ENCODE measurements at regions not wholly inside any gene's neighbourhood (a gene's known extent, or its start where the extent isn't known, plus 50 kb on each side); places are given as distances from the start of the nearest gene placed in this dataset.

GRCh38 chr4:178966644-178967043, 1524.4 kb upstream of the AGA start:
- in situ Hi-C loops (cut with HindIII; ENCODE audit: low sequenced_read_pairs) = no loop called here
- H3K4me3 ChIP-seq (ENCODE audit: low read depth, low read length) = no peak overlapping the region
- no peak for DNase-seq (ENCODE audit: low read depth, low spot score)
- TF ChIP-seq CTCF (IDR thresholded peaks at IDR 0.05; ENCODE audit: low read depth, low read length) = no peak

DNA sequence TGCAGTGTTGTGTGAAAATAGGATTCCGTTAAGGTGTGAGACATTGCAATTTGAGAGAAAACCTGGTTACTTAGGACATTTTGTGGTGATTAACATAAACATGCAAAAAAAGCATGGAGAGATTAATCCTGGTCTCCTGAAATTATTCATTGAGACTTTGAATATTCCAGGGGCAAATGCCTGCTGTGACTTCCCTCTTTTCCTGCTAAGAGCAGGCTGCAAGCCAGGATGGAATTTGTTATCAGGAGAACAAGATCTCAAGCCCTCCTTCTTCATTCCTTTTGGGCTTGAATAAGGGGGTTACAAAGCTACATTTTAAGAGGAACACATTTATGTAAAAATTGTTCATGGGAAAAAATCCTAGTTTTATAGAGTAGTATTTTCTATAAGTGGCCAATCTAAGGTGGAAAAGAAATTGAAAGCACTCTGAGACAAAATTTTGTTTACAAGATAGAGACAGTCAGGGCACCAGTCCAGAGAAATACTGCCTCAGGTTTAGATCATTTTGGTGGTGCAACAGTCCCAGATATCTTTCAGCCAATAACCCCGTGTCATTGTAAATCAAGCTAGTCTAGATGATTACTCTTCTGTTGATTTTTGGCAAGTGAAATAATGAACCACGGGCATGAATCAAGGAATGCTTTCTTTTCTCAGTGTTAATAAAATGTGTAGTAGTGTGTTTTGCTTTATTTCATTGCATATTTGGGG, 1528.3 kb upstream of the AGA start:
- DNase-seq (ENCODE audit: low read depth, low spot score) = no peak
- TF ChIP-seq CTCF (IDR thresholded peaks at IDR 0.05; ENCODE audit: low read depth, low read length) = no peak
- in situ Hi-C loops (cut with HindIII; ENCODE audit: low sequenced_read_pairs) = no loop called here
- no peak overlapping the region for H3K4me3 ChIP-seq (ENCODE audit: low read depth, low read length)

DNA sequence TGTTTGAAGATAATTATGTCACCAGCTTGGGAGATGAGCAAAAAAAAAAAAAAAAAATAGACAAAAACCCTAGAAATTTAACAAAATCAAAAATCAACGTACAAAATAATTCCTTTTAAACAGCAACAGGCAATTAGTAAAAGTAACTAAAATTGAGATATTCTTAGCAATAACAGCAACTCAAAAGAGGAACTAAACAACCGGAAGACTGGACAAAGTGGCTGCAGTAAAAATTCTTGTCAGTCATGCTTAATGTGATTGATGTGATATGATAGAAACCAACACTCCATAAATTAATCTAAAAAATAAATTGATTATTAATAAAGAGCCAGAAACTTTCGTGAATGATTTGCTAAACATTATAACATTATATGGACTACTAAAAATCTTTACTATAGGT, 1534.6 kb upstream of the AGA start:
- no peak for DNase-seq (ENCODE audit: low read depth, low spot score)
- H3K4me3 ChIP-seq (ENCODE audit: low read depth, low read length) = no peak overlapping the region
- in situ Hi-C loops (cut with HindIII; ENCODE audit: low sequenced_read_pairs) = no loop called here
- no peak for TF ChIP-seq CTCF (IDR thresholded peaks at IDR 0.05; ENCODE audit: low read depth, low read length)

GRCh38 chr4:178993306-178993705, 1551.1 kb upstream of the AGA start:
- no peak overlapping the region for H3K4me3 ChIP-seq (ENCODE audit: low read depth, low read length)
- no peak for DNase-seq (ENCODE audit: low read depth, low spot score)
- in situ Hi-C loops (cut with HindIII; ENCODE audit: low sequenced_read_pairs) = no loop called here
- no peak for TF ChIP-seq CTCF (IDR thresholded peaks at IDR 0.05; ENCODE audit: low read depth, low read length)

DNA sequence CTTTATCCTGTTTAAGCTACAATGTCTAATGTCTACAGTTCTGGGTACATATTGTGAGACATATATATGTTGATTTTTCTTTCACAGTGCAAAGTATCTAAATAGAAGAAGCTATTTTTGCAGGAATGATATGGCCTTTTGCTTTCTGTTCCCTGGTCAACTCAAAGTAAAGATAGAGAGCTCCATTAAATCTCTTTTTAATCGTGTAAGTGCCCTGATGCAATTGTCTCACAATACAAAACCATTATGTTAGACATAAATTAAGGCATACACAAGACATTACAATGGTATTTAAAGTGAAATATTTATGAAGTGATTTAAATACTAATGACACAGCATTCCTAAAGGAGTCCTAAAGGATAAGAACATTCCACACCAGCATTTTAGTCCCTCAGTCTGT, 1559.7 kb upstream of the AGA start:
- H3K4me3 ChIP-seq (ENCODE audit: low read depth, low read length) = no peak overlapping the region
- TF ChIP-seq CTCF (IDR thresholded peaks at IDR 0.05; ENCODE audit: low read depth, low read length) = no peak
- no peak for DNase-seq (ENCODE audit: low read depth, low spot score)
- in situ Hi-C loops (cut with HindIII; ENCODE audit: low sequenced_read_pairs) = no loop called here

- in situ Hi-C loops (cut with HindIII; ENCODE audit: low sequenced_read_pairs) = no loop called here
- DNase-seq (ENCODE audit: low read depth, low spot score) = no peak
- H3K4me3 ChIP-seq (ENCODE audit: low read depth, low read length) = no peak overlapping the region
- no peak for TF ChIP-seq CTCF (IDR thresholded peaks at IDR 0.05; ENCODE audit: low read depth, low read length)
Observed at GRCh38 chr4:179007755-179008154, 1565.5 kb upstream of the AGA start.

Measured in astrocyte of the spinal cord (primary cell).